Endothelial cell of umbilical vein (primary cell): ENCODE measurements at regions not wholly inside any gene's neighbourhood (a gene's known extent, or its start where the extent isn't known, plus 50 kb on each side); places are given as distances from the start of the nearest gene placed in this dataset.

Experiments
- EZH2 ChIP-seq: IDR thresholded peaks from 2 replicates; pipeline ENCODE4 v1.6.1; 2012; ENCODE audit warnings: borderline replicate concordance, low read depth, mild to moderate bottlenecking, moderate library complexity, low read length, inconsistent platforms; ENCODE audit not compliant: severe bottlenecking
- JUN ChIP-seq: IDR thresholded peaks from 2 replicates; pipeline ENCODE4 v1.6.1; 2011; ENCODE audit warnings: borderline replicate concordance, low read depth; ENCODE audit not compliant: insufficient read length, insufficient read depth
- POLR2A ChIP-seq: IDR thresholded peaks from 2 replicates; pipeline ENCODE4 v1.6.1; 2012; ENCODE audit warnings: low read depth, mild to moderate bottlenecking, control low read depth, low read length
- TF ChIP-seq, protein P1 (sequence below), 2 donors: IDR thresholded peaks; 1 replicate in 1 of 2; 2 replicates in 1 of 2; pipeline ENCODE4 v1.5.1; 2011; ENCODE audit warnings: low read length in 2 of 2, mild to moderate bottlenecking in 2 of 2, moderate library complexity in 2 of 2, control low read depth in 1 of 2, inconsistent platforms in 1 of 2, low read depth in 1 of 2; ENCODE audit not compliant: insufficient read depth in 1 of 2; ENCODE audit errors: extremely low read depth in 1 of 2

DNA sequence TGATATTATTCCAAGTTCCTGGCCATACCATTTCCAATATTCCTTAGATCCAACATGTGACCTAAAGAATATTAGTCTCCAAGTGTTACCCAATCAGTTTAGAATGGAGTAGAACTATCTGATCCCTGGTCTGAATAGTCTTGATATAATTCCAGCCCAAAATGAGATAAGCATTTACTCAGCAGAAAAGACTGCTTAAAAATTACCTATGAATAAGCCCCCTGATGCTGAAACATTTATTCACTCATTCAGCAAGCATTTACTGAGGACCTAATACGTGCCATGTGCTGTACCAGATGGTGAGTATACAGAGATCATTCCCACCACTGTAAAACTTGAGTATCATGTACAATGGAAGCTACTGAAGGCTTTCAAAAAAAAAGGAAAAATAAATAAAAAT is 157.0 kb downstream of the FAM114A2 start:
- TF ChIP-seq, protein P1, sequence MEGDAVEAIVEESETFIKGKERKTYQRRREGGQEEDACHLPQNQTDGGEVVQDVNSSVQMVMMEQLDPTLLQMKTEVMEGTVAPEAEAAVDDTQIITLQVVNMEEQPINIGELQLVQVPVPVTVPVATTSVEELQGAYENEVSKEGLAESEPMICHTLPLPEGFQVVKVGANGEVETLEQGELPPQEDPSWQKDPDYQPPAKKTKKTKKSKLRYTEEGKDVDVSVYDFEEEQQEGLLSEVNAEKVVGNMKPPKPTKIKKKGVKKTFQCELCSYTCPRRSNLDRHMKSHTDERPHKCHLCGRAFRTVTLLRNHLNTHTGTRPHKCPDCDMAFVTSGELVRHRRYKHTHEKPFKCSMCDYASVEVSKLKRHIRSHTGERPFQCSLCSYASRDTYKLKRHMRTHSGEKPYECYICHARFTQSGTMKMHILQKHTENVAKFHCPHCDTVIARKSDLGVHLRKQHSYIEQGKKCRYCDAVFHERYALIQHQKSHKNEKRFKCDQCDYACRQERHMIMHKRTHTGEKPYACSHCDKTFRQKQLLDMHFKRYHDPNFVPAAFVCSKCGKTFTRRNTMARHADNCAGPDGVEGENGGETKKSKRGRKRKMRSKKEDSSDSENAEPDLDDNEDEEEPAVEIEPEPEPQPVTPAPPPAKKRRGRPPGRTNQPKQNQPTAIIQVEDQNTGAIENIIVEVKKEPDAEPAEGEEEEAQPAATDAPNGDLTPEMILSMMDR (IDR thresholded peaks at IDR 0.05; ENCODE audit: extremely low read depth in 1 of 2, insufficient read depth in 1 of 2, low read depth in 1 of 2, low read length in 2 of 2) = no peak
- TF ChIP-seq JUN (no peak), EZH2 (no peak), POLR2A (no peak)
